Tibial nerve (tissue), 4 donors: ENCODE measurements at regions not wholly inside any gene's neighbourhood (a gene's known extent, or its start where the extent isn't known, plus 50 kb on each side); places are given as distances from the start of the nearest gene placed in this dataset.

Experiments used
- EP300 ChIP-seq, 2 donors: sonication (generic); formaldehyde crosslinking; IDR thresholded peaks; one replicate each; pipeline ENCODE4 v1.6.1; 2017; ENCODE audit warnings: antibody characterized with exemption in 2 of 2, mild to moderate bottlenecking in 1 of 2
- POLR2A ChIP-seq, 2 donors: fragments of 450-650 bp; IDR thresholded peaks; one replicate each; pipeline ENCODE4 v1.6.1; 2017; ENCODE audit warnings: antibody characterized with exemption in 2 of 2, mild to moderate bottlenecking in 2 of 2, moderate library complexity in 2 of 2
- TF ChIP-seq, protein P1 (sequence below), 5 experiments: fragments of 200-600 bp in 3 of 5; fragments of 450-650 bp in 2 of 5; sonication (generic) in 3 of 5; IDR thresholded peaks; one replicate each; pipeline ENCODE4 v1.5.1; 2016 to 2019; ENCODE audit warnings: antibody characterized with exemption in 5 of 5, mild to moderate bottlenecking in 3 of 5, moderate library complexity in 2 of 5

DNA sequence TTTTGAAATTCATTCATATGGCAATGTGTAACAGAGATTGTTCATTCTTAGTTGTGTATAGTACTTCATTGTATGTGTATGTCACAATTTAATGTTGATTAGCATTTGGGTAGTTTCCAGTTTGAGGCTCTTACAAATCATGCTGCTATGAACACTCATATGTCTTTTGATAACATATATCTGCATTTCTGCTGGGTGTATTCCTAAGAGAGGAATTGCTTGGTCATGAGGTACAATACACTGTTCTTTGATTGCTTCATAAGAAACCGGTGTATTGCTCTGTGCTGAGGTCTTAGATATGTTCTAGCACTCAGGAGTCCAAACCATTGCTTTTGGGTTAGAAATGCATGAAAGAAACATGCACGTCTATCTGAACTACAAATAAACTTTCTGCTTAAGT, 492.9 kb upstream of the JAG1 start:
- TF ChIP-seq POLR2A (IDR thresholded peaks at IDR 0.05): no peak
- TF ChIP-seq, protein P1, sequence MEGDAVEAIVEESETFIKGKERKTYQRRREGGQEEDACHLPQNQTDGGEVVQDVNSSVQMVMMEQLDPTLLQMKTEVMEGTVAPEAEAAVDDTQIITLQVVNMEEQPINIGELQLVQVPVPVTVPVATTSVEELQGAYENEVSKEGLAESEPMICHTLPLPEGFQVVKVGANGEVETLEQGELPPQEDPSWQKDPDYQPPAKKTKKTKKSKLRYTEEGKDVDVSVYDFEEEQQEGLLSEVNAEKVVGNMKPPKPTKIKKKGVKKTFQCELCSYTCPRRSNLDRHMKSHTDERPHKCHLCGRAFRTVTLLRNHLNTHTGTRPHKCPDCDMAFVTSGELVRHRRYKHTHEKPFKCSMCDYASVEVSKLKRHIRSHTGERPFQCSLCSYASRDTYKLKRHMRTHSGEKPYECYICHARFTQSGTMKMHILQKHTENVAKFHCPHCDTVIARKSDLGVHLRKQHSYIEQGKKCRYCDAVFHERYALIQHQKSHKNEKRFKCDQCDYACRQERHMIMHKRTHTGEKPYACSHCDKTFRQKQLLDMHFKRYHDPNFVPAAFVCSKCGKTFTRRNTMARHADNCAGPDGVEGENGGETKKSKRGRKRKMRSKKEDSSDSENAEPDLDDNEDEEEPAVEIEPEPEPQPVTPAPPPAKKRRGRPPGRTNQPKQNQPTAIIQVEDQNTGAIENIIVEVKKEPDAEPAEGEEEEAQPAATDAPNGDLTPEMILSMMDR (IDR thresholded peaks at IDR 0.05): no peak
- TF ChIP-seq EP300 (IDR thresholded peaks at IDR 0.05): no peak
